ENCODE measurements at regions not wholly inside any gene's neighbourhood (a gene's known extent, or its start where the extent isn't known, plus 50 kb on each side); places are given as distances from the start of the nearest gene placed in this dataset.

- no peak for DNase-seq
These were observed 1010.8 kb downstream of the NLGN4Y start for GRCh38 chrY:15535131-15535530.

- DNase-seq, result no peak
These were observed 1011.6 kb downstream of the NLGN4Y start for GRCh38 chrY:15535784-15536511.

- no peak for DNase-seq
These were observed 1016.2 kb downstream of the NLGN4Y start for GRCh38 chrY:15540516-15540915.

GRCh38 chrY:15546177-15546754 is 1021.9 kb downstream of the NLGN4Y start:
- no peak for DNase-seq

GRCh38 chrY:15552074-15552473 is 1027.7 kb downstream of the NLGN4Y start:
- DNase-seq, result no peak

- no peak for DNase-seq
These were observed 1030.7 kb downstream of the NLGN4Y start for GRCh38 chrY:15554991-15555390.

- DNase-seq, result no peak
These were observed 1034.8 kb downstream of the NLGN4Y start for GRCh38 chrY:15559169-15559568.

GRCh38 chrY:15560840-15561239 is 1036.5 kb downstream of the NLGN4Y start:
- no peak for DNase-seq

GRCh38 chrY:15561501-15562289 is 1037.4 kb downstream of the NLGN4Y start:
- DNase-seq, result no peak

GRCh38 chrY:15577886-15578285 is 1053.6 kb downstream of the NLGN4Y start:
- DNase-seq, result no peak

GRCh38 chrY:15578761-15579160 is 1054.4 kb downstream of the NLGN4Y start:
- DNase-seq, result no peak

GRCh38 chrY:15579245-15579644 is 1054.9 kb downstream of the NLGN4Y start:
- DNase-seq, result no peak

GRCh38 chrY:15583111-15583510 is 1058.8 kb downstream of the NLGN4Y start:
- no peak for DNase-seq

GRCh38 chrY:15592957-15593356 is 1068.6 kb downstream of the NLGN4Y start:
- no peak for DNase-seq

GRCh38 chrY:15593476-15594160 is 1069.3 kb downstream of the NLGN4Y start:
- no peak for DNase-seq

- no peak for DNase-seq
These were observed 1069.8 kb downstream of the NLGN4Y start for GRCh38 chrY:15594179-15594578.

GRCh38 chrY:15600565-15600964 is 1076.2 kb downstream of the NLGN4Y start:
- no peak for DNase-seq

- DNase-seq, result no peak
These were observed 1100.0 kb downstream of the NLGN4Y start for GRCh38 chrY:15624370-15624769.

GRCh38 chrY:15624928-15625327 is 1100.6 kb downstream of the NLGN4Y start:
- no peak for DNase-seq

- DNase-seq, result no peak
These were observed 1123.9 kb downstream of the NLGN4Y start for GRCh38 chrY:15648198-15648597.

GRCh38 chrY:15650056-15650455 is 1125.7 kb downstream of the NLGN4Y start:
- no peak for DNase-seq

GRCh38 chrY:15688531-15688930 is 1164.2 kb downstream of the NLGN4Y start:
- DNase-seq, result no peak

- DNase-seq, result no peak
These were observed 1165.7 kb downstream of the NLGN4Y start for GRCh38 chrY:15689994-15690393.

Data from CD4-positive, alpha-beta T cell treated with Interleukin-15 for 1 hour (primary cell).